ENCODE measurements at regions not wholly inside any gene's neighbourhood (a gene's known extent, or its start where the extent isn't known, plus 50 kb on each side); places are given as distances from the start of the nearest gene placed in this dataset.

DNA sequence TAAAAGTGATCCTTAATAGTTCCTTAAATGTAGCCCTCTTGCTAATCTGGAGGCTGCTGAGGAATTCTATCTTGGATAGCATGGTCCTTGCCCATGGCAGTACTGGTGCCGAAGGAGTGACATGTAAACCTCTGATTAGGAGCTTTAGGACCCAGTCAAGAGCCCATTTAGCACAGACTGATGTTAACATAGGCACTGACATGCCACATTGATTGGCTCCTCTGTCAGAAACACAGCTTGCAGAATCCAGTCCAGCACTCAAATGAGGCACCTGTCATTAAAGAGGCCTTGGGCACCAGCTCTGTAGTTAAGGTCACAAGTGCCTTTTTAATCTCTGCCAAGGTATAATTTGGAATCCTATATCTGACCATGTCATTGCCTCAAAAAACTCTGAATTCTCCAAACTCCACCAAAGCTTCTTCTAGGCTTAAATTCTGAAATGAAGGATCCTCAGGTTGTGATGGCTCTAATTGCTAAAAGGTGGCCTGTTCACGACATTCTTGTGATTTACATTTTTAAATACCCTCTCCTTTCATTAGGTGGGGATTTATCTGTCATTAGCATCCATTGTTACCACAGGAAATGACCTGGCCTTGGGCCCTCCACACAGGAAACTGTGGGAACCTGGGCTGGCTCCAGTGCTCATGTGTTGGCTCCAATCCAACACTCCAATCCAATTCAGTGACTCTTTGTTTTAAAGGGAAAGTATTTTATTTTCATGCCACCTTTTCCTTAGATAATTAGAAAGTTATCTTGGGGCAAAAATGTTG, 57.3 kb upstream of the RNF7 start:
- TF ChIP-seq, protein P1, sequence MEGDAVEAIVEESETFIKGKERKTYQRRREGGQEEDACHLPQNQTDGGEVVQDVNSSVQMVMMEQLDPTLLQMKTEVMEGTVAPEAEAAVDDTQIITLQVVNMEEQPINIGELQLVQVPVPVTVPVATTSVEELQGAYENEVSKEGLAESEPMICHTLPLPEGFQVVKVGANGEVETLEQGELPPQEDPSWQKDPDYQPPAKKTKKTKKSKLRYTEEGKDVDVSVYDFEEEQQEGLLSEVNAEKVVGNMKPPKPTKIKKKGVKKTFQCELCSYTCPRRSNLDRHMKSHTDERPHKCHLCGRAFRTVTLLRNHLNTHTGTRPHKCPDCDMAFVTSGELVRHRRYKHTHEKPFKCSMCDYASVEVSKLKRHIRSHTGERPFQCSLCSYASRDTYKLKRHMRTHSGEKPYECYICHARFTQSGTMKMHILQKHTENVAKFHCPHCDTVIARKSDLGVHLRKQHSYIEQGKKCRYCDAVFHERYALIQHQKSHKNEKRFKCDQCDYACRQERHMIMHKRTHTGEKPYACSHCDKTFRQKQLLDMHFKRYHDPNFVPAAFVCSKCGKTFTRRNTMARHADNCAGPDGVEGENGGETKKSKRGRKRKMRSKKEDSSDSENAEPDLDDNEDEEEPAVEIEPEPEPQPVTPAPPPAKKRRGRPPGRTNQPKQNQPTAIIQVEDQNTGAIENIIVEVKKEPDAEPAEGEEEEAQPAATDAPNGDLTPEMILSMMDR (IDR thresholded peaks at IDR 0.05; ENCODE audit: low read length) = no peak
- TF ChIP-seq EZH2 (IDR thresholded peaks at IDR 0.05; ENCODE audit: borderline replicate concordance, low read length) = no peak
